GM18873 (cell line): ENCODE measurements at regions not wholly inside any gene's neighbourhood (a gene's known extent, or its start where the extent isn't known, plus 50 kb on each side); places are given as distances from the start of the nearest gene placed in this dataset.

ENCODE experiments used
- ATAC-seq: cut with Tn5 transposase; IDR thresholded peaks from one replicate; pipeline ENCODE4 v1.9.1; 2021; ENCODE audit warnings: mild to moderate bottlenecking, moderate library complexity, moderate number of reproducible peaks; ENCODE audit not compliant: unreplicated experiment, low FRiP score

DNA sequence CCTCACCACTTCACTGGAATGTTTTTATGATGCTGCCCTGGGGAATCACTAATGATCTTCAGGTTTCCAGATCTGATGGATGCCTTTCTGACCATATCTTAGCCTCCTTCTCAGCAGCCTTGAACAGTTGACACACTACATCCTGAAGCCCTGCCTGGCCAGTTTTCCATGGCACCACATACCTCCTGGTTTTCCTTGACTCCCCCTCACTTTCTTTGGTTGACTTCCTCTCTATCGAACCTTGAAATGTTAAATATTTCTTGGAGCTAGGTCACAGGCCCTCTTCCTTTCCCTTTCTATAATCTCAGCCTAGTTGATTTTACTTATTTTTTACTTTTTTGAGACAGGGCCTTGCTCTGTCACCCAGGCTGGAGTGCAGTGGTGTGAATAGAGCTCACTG, 108.8 kb upstream of the CDK1 start:
- ATAC-seq: no peak

- no peak for ATAC-seq
These were observed 112.1 kb upstream of the CDK1 start for GRCh38 chr10:60666221-60666620.

DNA sequence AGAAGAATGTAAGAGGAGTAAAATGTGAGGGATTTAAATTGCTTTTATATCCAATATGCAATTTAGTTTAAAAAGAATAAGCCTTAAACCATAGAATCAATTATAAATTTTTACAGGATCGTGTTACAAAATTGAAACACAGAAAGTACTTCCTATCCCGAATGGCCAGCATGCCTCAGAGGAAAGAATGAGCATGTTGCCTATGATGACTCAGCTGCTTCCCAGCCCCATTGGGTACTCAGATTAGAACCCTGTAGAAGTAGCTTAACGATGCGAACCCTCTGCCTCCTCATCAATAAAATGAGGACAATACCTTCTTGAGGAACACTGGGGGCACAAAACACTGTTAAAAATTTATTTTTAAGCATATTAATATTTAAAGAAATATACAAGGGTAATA, 113.4 kb upstream of the CDK1 start:
- no peak for ATAC-seq

DNA sequence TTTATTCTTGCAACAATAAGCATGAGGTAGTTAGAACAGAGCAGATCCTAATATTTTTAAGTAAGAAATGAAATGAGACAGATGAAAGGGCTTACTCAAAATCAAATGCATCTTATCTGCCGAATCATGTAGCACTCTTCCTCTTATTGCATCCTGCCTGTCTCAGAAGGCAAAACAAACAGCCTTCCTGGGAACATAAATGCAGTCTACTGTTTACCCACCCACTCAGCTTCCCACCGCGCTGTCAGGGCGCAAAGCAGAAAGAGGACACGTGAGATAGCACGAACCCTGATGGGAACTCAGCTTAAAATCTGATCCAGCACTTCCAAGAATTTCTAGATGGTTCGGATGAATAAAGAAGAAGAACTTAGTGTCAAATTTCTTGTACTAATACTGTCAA, 114.4 kb upstream of the CDK1 start:
- no peak for ATAC-seq

GRCh38 chr10:60662917-60663614, 115.2 kb upstream of the CDK1 start:
- no peak for ATAC-seq

DNA sequence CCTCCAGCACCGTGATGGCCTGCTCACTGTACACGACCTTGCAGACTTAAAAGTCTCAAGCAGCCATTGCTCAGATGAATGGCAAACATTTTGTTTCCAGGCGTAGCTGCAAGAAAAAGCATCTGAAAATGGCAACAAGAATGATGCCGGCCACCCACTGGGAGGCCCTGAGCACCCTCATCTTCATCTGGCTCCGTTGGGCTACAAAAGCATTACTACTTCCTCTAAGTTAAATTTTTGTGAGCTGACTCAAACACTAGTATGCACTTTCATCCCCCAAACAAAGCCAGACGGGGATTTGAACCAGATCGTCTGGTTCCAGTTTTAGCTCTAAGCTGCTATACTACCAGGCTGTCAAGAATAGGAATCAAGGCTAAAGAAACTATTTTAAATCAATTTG, 116.6 kb upstream of the CDK1 start:
- no peak for ATAC-seq

DNA sequence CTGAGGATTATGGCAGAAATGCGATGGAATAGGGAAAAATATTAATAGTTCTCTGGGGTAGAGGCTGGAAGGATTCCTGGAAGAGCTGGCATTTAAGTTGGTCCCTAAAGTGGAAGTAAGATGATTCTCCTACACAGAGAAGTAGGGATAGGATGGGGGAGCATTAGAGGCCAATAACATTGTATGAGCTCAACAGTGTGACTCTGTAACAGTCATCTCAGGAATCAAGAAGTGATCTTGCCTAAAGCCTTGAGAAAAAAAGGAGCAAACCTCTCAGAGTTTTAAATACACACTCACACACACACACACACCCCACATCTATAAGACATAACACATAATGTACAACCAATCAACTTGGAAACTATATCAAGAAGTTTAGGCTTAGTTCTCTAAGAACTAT, 117.7 kb upstream of the CDK1 start:
- no peak for ATAC-seq

GRCh38 chr10:60654813-60655464, 123.3 kb upstream of the CDK1 start:
- ATAC-seq: no peak

DNA sequence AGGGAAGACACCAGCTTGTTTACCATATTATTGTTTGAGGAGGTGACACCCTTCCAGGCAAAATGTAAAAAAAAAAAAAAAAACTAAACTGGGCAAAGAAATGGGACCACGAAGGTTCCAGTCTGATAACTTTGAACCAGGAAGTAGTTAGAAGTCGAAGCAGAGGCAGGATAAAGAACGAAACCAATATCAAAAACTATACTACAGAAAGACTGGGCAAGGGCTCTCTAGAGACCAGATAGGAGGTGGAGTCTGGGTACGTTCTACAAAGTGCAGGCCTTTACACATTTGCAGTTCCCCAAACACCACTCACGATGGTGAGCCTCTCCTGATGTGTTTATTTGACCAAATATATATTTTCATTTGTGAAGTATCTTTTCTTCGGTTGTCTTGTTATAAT, 125.7 kb upstream of the CDK1 start:
- ATAC-seq: peak; percentile 93

DNA sequence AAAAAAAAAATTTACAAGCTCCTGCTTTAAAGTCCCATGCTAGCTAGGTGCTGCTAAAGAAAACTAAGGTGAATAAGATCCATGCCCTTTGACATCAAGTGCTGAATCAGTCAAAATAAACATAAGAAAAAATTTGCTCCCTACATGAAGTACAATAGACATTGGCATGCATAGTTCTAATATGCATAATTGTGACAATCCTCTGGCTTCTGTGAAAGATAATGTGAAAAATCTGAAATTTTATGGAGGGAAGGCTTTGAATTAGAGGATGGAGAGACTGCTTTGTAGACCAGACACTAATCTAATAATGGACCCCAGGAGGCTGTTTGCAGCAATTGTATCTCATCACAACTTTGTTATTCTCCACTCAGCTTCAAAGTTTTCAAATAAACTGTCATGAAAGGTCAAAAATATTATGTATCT, 127.9 kb upstream of the CDK1 start:
- ATAC-seq: no peak

DNA sequence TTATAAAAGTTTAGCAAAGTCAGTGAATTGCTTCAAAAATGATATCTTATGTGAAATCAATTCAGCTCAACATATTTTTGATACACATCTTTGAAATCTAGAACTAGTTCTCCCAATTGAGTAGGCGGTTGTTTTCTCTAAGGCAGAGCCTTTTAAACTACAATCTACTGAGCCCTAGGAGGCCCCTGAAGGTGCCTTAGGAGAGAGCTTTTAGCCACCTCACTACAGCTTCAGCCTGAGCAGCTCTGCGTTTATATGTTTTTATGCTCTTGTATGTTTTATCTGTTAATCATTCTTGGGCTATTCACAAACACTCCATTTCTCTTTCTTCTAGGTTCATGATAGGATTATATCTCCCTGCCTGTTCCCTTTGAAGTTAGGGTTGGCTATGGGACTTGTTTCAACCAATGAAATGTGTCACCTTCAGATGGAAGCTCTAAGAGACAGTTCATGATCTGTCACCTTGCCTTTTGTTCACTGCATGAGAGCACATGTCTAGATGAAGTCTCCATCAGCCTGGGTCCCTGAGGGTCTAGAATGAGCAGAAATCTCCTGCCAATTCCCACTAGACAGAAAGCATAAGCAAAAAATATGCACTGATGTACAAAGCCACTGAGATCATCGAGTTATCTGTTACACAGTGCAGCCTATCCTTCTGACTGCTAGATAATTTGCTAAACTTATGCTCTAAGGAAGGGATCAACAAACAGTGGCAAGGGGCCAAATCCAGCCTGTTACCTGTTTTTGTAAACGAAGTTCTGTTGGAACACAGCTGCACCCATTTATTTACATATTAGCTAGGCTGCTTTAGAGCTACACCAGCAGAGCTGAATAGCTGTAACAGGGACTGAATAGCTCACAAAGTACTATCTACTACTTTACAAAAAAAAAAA, 128.5 kb upstream of the CDK1 start:
- no peak for ATAC-seq

GRCh38 chr10:60648761-60649160, 129.5 kb upstream of the CDK1 start:
- ATAC-seq: no peak

GRCh38 chr10:60646966-60647796, 131.1 kb upstream of the CDK1 start:
- no peak for ATAC-seq

DNA sequence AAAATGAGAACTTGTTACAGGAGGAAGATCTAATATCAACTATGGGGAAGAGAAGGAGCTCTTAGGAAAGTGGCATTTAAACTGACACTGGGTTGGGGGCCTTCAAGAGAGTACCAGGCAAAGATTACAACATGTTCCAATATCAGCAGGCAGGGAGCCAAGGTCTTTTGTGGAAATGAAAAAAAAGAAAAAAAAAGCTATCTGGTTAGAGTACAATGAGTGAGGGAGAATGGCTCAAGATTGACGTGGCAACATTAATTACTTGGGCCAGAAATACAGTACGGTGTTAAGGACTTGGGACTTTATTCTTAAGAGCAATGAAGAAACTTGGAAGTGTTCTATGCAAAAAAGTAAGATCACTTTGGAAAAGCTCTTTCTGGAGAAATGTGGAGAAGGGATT, 132.3 kb upstream of the CDK1 start:
- no peak for ATAC-seq

GRCh38 chr10:60644436-60645130, 133.7 kb upstream of the CDK1 start:
- ATAC-seq: no peak

DNA sequence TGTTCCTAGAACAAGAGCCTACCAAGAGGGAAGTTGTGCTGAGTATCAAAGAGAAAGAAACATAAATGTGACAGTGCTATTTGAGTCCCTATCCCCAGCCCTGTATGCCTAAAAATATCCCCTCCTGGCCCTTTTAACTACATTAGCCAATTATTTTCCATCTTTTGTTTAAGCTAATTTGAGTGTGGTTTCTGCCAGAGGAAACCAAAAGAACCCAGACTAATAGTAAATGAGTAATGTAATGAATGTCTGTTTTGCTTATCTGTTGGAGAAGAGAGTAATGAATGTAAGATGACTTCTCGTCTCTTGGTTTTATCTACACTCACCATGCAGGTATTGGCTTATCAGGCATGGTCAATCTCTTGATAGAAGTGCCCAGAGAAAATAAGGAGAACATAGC, 134.4 kb upstream of the CDK1 start:
- ATAC-seq: no peak

GRCh38 chr10:60629332-60629731, 148.9 kb upstream of the CDK1 start:
- no peak for ATAC-seq

- ATAC-seq: no peak
These were observed 150.2 kb upstream of the CDK1 start for GRCh38 chr10:60627778-60628748.

- no peak for ATAC-seq
These were observed 152.2 kb upstream of the CDK1 start for GRCh38 chr10:60626037-60626436.
